Activated naive CD4-positive, alpha-beta T cell treated with anti-CD3 and anti-CD28 coated beads, Interleukin-2, amount 10 ng/mL, durations not matched to agents 7 days and 5 days (primary cell): ENCODE measurements at regions not wholly inside any gene's neighbourhood (a gene's known extent, or its start where the extent isn't known, plus 50 kb on each side); places are given as distances from the start of the nearest gene placed in this dataset.
"Not testable (repeated sequence)": the region's sequence is repeated elsewhere in the genome, so short reads cannot be mapped to it uniquely, and the experiment has no call there.

Source experiments
- CTCF ChIA-PET: fragments of 350-600 bp; sonication (Branson Sonifier 250); formaldehyde crosslinking; loops from one replicate; lab custom pipeline; 2021; ENCODE audit warnings: antibody characterized with exemption; lab: Charles Lee
- DNase-seq: peaks from one replicate; pipeline ENCODE4 v3.0.0-alpha.2; 2020
- H3K27ac Mint-ChIP-seq: one replicate; pipeline ENCODE4 v1.8.0; 2021; ENCODE audit warnings: mild to moderate bottlenecking, moderate library complexity, mixed read lengths
- H3K27me3 Mint-ChIP-seq: one replicate; pipeline ENCODE4 v1.8.0; 2021; ENCODE audit warnings: mild to moderate bottlenecking, mixed read lengths
- H3K36me3 Mint-ChIP-seq: one replicate; pipeline ENCODE4 v1.8.0; 2021; ENCODE audit warnings: mixed read lengths
- H3K4me1 Mint-ChIP-seq: one replicate; pipeline ENCODE4 v1.8.0; 2021; ENCODE audit warnings: mixed read lengths
- H3K4me3 Mint-ChIP-seq: one replicate; pipeline ENCODE4 v1.8.0; 2021; ENCODE audit warnings: mild to moderate bottlenecking, moderate library complexity, mixed read lengths
- H3K9me3 Mint-ChIP-seq: one replicate; pipeline ENCODE4 v1.8.0; 2021; ENCODE audit warnings: mixed read lengths

DNA sequence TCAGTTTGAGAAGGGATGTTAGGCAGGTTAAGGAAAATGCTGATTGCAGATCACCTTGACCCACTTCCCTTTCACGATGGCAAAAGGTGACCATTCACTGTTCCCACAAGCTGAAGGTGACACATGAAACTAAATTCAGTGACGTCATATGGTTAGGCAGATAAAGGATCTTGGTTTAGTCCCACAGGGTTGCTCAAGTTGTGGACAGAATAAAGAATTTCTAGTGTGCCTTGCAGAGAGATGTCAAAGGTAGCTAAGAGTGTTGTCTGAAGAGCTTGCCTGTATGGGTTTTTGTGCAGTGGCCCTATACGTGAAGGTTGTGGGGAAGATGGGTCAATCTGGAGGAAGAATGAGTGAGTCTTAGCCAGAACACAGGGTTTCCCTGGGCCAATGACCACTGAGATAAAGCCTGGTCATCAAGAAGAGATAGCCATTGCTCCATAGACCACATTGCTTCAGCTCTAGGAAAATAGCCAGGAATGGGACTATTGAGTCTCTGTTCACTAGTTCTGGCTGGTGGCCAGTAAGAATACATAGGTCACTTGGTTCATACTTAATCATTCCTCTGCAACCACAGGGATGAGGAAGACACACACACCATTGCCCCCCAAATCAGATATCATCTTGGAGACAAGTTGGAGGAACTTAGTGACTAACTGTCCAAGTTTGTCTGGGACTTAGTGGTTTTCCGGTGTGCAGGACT is 148.5 kb upstream of the ATXN1 start:
- Mint-ChIP-seq H3K4me3 (no peak overlapping the region), H3K27ac (no peak overlapping the region), H3K36me3 (no peaks in the 10 kb centered on the region), H3K4me1 (no peaks in the 10 kb centered on the region), H3K9me3 (peaks cover 3% of the 10 kb centered on the region), H3K27me3 (peaks cover 7% of the 10 kb centered on the region)
- DNase-seq, result no peak
- CTCF ChIA-PET, result no interaction called here

DNA sequence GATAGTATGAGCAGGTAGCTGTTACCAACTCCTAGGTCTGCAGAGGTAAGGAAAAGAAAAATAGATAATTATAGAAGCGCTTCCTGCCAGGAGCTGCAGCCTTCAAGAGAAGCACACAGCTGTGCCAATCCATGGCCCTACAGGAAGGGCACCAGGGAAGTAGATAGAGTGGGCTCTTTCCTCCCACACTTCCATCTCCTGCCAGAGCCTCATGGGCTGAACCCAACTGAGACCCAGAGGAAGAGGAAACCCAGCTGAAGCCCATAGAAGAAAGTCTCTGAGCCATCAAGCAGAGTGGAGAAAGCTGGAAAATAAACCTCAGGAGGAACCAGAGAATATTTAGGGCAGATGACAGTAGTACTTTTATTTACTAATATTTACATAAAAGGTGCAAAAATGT is 146.7 kb upstream of the ATXN1 start:
- Mint-ChIP-seq H3K4me1 (no peaks in the 10 kb centered on the region), H3K27ac (no peak overlapping the region), H3K9me3 (peaks cover 3% of the 10 kb centered on the region), H3K36me3 (no peaks in the 10 kb centered on the region), H3K4me3 (no peak overlapping the region), H3K27me3 (peaks cover 9% of the 10 kb centered on the region)
- DNase-seq, result no peak
- CTCF ChIA-PET, result no interaction called here

DNA sequence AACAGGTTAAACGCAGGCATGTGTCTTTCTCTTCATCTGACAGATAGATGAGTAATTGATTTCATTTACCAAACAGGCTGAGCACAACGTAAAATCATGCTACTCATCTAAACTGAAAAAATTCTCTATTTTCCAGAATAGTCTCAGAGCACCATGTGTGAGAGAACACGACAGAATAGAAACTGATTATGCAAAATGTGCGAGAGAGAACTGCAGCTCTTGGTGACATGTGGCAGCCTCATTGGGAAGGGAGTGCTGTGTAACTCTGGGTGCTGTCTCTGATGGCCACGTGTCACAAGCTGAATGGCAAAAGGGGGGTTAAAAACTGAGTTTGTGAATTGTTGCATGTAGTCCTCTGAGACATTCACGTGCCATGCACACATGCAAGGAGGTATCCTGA is 143.7 kb upstream of the ATXN1 start:
- Mint-ChIP-seq H3K9me3 (no peaks in the 10 kb centered on the region), H3K4me1 (no peaks in the 10 kb centered on the region), H3K4me3 (no peak overlapping the region), H3K27me3 (peaks cover 9% of the 10 kb centered on the region), H3K27ac (no peak overlapping the region), H3K36me3 (no peaks in the 10 kb centered on the region)
- CTCF ChIA-PET, result no interaction called here
- DNase-seq, result no peak

DNA sequence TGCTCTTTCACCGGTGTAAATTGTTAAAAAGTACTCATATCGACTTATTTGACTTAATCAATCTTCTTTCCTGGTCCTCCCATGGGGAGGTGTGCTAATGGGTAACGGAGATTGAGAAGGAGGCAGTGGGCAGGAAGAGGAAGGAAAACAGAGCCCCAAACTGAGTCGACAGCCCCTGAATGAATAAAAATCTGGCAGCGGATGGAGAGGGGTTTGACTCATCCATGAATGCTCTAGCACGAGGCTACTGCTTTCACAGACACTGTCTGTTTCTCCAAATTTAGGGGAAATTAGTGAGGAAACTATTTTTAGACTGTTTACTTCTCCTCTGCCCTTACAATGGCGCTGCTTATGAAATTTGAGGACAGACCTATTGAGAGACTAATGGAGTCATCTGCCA is 142.2 kb upstream of the ATXN1 start:
- no peaks in the 10 kb centered on the region for H3K9me3 Mint-ChIP-seq
- H3K27me3 Mint-ChIP-seq, result peaks cover 9% of the 10 kb centered on the region
- CTCF ChIA-PET, result no interaction called here
- no peaks in the 10 kb centered on the region for H3K36me3 Mint-ChIP-seq
- no peak overlapping the region for H3K27ac Mint-ChIP-seq
- DNase-seq, result no peak
- H3K4me3 Mint-ChIP-seq, result no peak overlapping the region
- H3K4me1 Mint-ChIP-seq, result no peaks in the 10 kb centered on the region

DNA sequence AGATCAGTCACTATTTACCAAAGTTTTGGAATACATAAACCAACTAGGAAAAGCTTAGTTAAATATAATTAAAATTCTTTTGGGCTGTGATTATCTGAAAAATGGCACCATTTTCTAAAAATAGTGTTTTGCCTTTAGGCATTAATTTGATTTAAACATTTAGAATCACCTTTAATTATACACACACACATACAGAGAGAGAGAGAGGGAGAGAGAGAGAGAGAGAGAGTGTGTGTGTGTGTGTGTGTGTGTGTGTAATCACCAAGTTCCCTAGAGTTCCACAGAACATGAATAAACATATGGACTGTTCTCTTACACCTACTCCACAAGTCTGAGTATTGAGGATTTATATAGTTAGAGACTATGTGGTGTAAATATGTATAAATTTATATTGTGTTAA is 141.2 kb upstream of the ATXN1 start:
- Mint-ChIP-seq H3K9me3 (no peaks in the 10 kb centered on the region), H3K27me3 (peaks cover 9% of the 10 kb centered on the region), H3K4me1 (no peaks in the 10 kb centered on the region), H3K27ac (no peak overlapping the region), H3K4me3 (no peak overlapping the region), H3K36me3 (no peaks in the 10 kb centered on the region)
- CTCF ChIA-PET, result interaction anchor here (1.0 kb wide), 1 partner anchor 139 kb away, joined by 3 read pairs; no protein-coding TSS in a partner anchor
- DNase-seq, result no peak

DNA sequence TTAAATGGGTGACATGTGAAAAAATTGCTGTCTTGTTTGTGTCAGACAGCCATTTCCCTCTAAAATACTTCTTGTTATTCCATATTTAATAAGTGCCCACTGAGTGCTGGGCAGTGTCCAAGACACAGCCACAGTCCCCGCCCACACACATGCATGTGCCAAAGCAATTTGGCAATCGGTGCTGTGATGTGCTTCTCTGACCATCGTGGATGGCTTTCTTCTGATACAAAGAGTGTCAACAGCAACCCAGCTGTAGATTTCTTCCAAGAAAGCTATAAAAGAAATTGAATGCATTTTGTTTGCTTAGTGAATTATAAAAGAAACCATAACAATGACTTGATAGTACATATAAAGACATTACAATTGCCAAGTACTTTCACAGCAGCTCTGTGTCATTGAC is 140.5 kb upstream of the ATXN1 start:
- H3K36me3 Mint-ChIP-seq, result no peaks in the 10 kb centered on the region
- H3K27ac Mint-ChIP-seq, result no peak overlapping the region

DNA sequence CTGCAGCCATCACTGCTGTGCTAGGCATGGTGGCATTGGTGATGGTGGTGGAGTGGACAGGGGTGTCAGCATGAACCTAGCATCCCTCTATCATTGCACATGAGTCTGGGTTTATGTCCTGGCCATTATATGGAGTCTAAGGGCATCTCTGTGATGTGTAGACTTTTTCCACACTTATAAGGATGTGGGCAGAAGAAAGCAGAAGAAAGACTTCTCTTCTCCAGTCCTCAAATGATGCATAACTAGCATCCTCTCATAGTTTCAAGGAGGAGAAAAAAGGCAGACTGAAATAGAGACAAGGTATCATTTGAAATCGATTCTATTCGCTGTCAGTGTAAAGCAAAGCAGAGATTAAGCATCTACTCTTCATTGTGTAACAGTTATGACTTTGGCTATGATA is 140.0 kb upstream of the ATXN1 start:
- Mint-ChIP-seq H3K27ac (no peak overlapping the region), H3K4me1 (no peaks in the 10 kb centered on the region)
- CTCF ChIA-PET, result interaction anchor here (1.0 kb wide), 1 partner anchor 138 kb away, joined by 3 read pairs; no protein-coding TSS in a partner anchor

More for the DNA sequence above, 140.5 kb upstream of the ATXN1 start:
- no peaks in the 10 kb centered on the region for H3K9me3 Mint-ChIP-seq
- CTCF ChIA-PET, result interaction anchor here (1.0 kb wide), 1 partner anchor 138 kb away, joined by 3 read pairs; no protein-coding TSS in a partner anchor
- H3K4me1 Mint-ChIP-seq, result no peaks in the 10 kb centered on the region
- peaks cover 11% of the 10 kb centered on the region for H3K27me3 Mint-ChIP-seq
- DNase-seq, result no peak
- H3K4me3 Mint-ChIP-seq, result no peak overlapping the region

DNA sequence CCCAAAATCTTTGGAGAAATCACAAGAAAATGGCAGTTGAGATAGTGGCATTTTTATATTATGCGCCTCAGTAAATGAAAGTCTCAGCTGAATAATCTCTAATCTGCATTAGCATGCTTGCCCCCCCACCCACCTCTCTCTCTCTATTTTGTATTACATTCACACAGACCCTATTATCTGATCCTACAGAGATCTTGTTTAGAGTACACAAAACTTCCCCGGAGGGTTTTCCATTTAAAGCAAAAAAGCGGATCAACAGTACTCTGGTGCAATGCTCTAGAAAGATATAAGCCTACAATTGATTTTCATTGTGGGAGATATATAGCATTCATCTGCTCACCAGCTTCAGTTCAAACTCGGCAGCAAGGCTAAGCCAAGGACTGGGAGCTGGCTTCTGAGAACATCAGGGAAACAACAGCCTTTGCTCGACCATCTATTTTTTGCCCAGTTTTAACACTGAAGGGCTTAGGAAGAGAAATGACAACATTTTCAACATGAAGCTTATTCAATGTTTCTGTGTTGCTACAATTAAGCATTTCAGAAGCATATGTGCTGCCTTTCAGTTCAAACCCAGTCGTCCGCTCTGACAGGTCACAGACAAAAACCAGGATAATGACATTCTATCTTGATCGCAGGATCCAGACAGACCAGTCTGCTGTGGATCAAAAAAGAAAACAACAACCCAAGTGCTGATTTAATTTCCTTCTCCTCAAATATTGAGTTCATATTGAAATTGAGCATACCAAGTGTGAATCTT is 137.6 kb upstream of the ATXN1 start:
- CTCF ChIA-PET, result no interaction called here
- peaks cover 9% of the 10 kb centered on the region for H3K27me3 Mint-ChIP-seq
- no peaks in the 10 kb centered on the region for H3K9me3 Mint-ChIP-seq
- H3K4me1 Mint-ChIP-seq, result no peaks in the 10 kb centered on the region
- no peak for DNase-seq
- no peak overlapping the region for H3K4me3 Mint-ChIP-seq
- no peaks in the 10 kb centered on the region for H3K36me3 Mint-ChIP-seq
- no peak overlapping the region for H3K27ac Mint-ChIP-seq

More for the DNA sequence above, 140.0 kb upstream of the ATXN1 start:
- Mint-ChIP-seq H3K27me3 (peaks cover 9% of the 10 kb centered on the region), H3K36me3 (no peaks in the 10 kb centered on the region), H3K4me3 (no peak overlapping the region), H3K9me3 (no peaks in the 10 kb centered on the region)
- no peak for DNase-seq

DNA sequence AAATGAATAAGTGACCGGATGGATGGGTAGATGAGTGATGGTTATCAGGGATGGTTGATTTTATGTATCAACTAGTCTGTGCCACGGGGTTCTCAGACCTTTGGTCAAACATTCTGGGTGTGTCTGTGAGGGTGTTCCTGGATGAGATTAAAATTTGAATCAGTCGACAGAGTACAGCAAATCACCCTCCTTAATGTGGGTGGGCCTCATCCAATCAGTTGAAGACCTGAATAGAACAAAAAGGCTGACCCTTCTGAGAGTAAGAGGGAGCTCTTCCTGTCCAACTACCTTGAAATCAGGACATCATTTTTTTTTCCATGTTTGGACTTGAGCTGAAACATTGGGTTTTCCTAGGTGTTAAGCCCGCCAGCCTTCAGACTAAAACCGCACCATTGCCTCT is 136.4 kb upstream of the ATXN1 start:
- H3K27ac Mint-ChIP-seq, result no peak overlapping the region
- H3K27me3 Mint-ChIP-seq, result peaks cover 5% of the 10 kb centered on the region
- CTCF ChIA-PET, result no interaction called here
- H3K9me3 Mint-ChIP-seq, result no peaks in the 10 kb centered on the region
- DNase-seq, result no peak
- H3K4me1 Mint-ChIP-seq, result no peaks in the 10 kb centered on the region
- no peak overlapping the region for H3K4me3 Mint-ChIP-seq
- H3K36me3 Mint-ChIP-seq, result no peaks in the 10 kb centered on the region

DNA sequence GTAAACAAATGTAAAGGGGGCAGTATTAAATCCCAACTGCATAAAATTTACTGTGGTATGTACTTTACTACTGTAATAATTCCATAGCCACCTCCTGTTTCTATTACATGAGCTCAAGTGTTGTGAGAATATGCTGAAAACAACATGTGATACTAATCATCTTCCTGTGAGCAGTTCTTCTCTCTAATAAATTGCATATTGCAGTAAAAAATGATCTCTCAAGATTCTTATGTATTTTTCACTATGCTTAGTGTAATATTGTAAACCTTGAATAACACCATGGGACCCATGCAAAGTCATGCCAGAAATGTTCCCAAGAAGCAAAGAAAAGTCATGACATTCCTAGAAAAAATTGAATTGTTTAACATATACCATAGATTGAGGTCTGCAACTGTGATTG is 133.0 kb upstream of the ATXN1 start:
- H3K4me3 Mint-ChIP-seq, result no peak overlapping the region
- H3K27ac Mint-ChIP-seq, result no peak overlapping the region
- CTCF ChIA-PET, result no interaction called here
- H3K9me3 Mint-ChIP-seq, result no peaks in the 10 kb centered on the region
- H3K36me3 Mint-ChIP-seq, result no peaks in the 10 kb centered on the region
- peaks cover 5% of the 10 kb centered on the region for H3K27me3 Mint-ChIP-seq
- DNase-seq, result no peak
- no peaks in the 10 kb centered on the region for H3K4me1 Mint-ChIP-seq

DNA sequence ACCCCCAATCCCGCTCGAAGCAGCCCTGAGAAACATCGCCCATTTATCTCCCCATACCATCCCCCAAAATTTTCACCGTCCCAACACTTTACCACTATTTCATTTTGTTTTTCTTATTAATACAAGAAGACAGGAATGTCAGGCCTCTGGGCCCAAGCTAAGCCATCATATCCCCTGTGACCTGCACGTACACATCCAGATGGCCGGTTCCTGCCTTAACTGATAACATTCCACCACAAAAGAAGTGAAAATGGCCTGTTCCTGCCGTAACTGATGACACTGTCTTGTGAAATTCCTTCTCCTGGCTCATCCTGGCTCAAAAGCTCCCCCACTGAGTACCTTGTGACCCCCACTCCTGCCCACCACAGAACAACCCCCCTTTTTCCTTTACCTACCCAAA is 129.8 kb upstream of the ATXN1 start:
- DNase-seq, H3K9me3 Mint-ChIP-seq, H3K36me3 Mint-ChIP-seq, H3K27me3 Mint-ChIP-seq, H3K27ac Mint-ChIP-seq, CTCF ChIA-PET, H3K4me1 Mint-ChIP-seq, H3K4me3 Mint-ChIP-seq: not testable (repeated sequence)

DNA sequence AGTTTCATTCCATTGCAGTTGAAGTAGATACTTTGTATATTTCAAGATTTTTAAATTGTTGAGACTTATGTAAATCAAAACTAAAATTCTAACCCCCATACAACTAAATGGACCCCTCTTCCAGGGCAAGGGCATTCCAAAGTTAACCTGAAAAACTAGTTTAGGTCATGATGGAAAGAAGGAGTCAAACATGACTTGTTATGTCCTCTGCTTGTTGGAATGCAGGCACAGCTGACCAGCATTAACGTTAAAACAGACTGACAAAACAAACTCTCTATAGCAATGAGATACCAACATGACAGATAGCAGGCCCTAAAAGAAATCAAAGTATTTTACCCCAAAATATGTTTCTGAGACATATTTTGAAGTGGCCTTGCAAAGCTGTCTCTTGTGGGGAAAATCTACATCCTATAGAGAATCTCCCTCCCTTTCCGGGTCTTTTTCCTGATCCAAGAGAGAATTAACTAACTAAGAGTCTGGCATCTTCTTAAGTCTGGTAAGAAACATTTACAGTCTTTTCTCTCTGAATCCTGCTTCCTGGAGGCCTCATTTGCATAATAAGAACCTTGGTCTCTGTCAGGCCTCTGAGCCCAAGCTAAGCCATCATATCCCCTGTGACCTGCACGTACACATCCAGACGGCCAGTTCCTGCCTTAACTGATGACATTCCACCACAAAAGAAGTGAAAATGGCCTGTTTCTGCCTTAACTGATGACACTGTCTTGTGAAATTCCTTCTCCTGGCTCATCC is 124.3 kb upstream of the ATXN1 start:
- Mint-ChIP-seq H3K9me3 (no peaks in the 10 kb centered on the region), H3K4me3 (no peak overlapping the region), H3K27ac (no peak overlapping the region), H3K27me3 (peaks cover 13% of the 10 kb centered on the region), H3K4me1 (no peaks in the 10 kb centered on the region), H3K36me3 (no peaks in the 10 kb centered on the region)
- DNase-seq, result no peak
- CTCF ChIA-PET, result no interaction called here

DNA sequence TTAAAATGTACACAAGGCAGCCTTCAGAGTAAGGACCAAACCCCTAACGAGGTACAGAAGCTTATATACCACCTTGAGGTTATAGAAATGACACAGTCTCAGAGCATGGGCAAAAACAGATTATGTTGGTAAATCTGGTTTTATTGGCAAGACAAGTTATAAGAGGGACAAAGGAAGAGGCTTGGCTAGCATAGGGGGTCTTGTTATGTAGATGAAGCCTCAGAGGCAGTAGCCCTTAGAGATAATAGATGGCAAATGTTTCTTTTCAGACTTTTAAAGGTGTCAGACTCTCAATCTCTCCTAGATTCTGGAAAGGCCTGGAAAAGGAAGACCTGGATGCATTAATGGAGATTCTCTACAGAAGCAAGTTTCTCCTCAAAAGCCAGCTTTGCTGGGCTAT is 123.3 kb upstream of the ATXN1 start:
- H3K4me1 Mint-ChIP-seq, result no peaks in the 10 kb centered on the region
- H3K4me3 Mint-ChIP-seq, result no peak overlapping the region
- H3K27ac Mint-ChIP-seq, result no peak overlapping the region
- no peak for DNase-seq
- H3K9me3 Mint-ChIP-seq, result no peaks in the 10 kb centered on the region
- CTCF ChIA-PET, result no interaction called here
- peaks cover 13% of the 10 kb centered on the region for H3K27me3 Mint-ChIP-seq
- no peaks in the 10 kb centered on the region for H3K36me3 Mint-ChIP-seq

DNA sequence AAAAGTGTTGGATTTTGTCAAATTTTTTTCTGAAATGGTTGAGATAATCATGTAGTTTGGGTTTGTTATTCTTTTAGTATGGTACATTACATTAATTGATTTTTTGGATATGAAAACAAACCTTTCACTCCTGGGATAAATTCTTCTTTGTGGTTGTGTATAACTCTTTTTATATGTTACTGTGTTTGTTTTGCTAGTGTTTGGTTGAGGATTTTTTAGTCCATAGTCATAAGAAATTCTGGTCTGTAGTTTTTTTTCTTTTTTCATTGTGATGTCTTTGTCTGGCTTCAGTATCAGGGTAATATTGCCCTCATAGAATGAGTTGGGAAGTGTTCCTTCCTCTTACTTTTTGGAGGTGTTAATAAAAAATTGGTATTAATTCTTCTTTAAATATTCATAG is 122.2 kb upstream of the ATXN1 start:
- Mint-ChIP-seq H3K4me3 (no peak overlapping the region), H3K4me1 (no peaks in the 10 kb centered on the region), H3K27ac (no peak overlapping the region), H3K27me3 (peaks cover 13% of the 10 kb centered on the region), H3K36me3 (no peaks in the 10 kb centered on the region), H3K9me3 (no peaks in the 10 kb centered on the region)
- CTCF ChIA-PET, result no interaction called here
- no peak for DNase-seq
